Neural progenitor cell (in vitro differentiated cells): ENCODE measurements at regions not wholly inside any gene's neighbourhood (a gene's known extent, or its start where the extent isn't known, plus 50 kb on each side); places are given as distances from the start of the nearest gene placed in this dataset.
"Not testable (repeated sequence)": the region's sequence is repeated elsewhere in the genome, so short reads cannot be mapped to it uniquely, and the experiment has no call there.

Experiments
- DNase-seq: peaks from one replicate; pipeline ENCODE4 v3.0.0-alpha.2; 2016; ENCODE audit warnings: low spot score
- H2AFZ ChIP-seq: fragments of 200-600 bp; sonication (generic); replicated peaks from 2 replicates; pipeline ENCODE4 v1.6.1; 2016; ENCODE audit warnings: antibody characterized with exemption
- H3F3A ChIP-seq: fragments of 200-600 bp; sonication (generic); 2 replicates; pipeline ENCODE4 v1.6.1; 2016; ENCODE audit warnings: antibody characterized with exemption, low read depth
- H3K27ac ChIP-seq: fragments of 200-600 bp; sonication (generic); 2 replicates; pipeline ENCODE4 v1.5.1; 2016; ENCODE audit warnings: mild to moderate bottlenecking
- H3K27me3 ChIP-seq: fragments of 200-600 bp; sonication (generic); 2 replicates; pipeline ENCODE4 v1.6.1; 2016; ENCODE audit warnings: mild to moderate bottlenecking, moderate library complexity
- H3K36me3 ChIP-seq: fragments of 200-600 bp; sonication (generic); 2 replicates; pipeline ENCODE4 v1.5.1; 2016
- H3K4me1 ChIP-seq: fragments of 200-600 bp; sonication (generic); 2 replicates; pipeline ENCODE4 v1.6.1; 2016; ENCODE audit warnings: mixed run types
- H3K4me2 ChIP-seq: fragments of 200-600 bp; sonication (generic); 2 replicates; pipeline ENCODE4 v1.6.1; 2016
- H3K4me3 ChIP-seq: fragments of 200-600 bp; sonication (generic); 2 replicates; pipeline ENCODE4 v1.5.1; 2016
- H3K79me2 ChIP-seq: fragments of 200-600 bp; sonication (generic); 2 replicates; pipeline ENCODE4 v1.6.1; 2016; ENCODE audit warnings: low read depth
- H3K9ac ChIP-seq: fragments of 200-600 bp; sonication (generic); 2 replicates; pipeline ENCODE4 v1.6.1; 2016
- H3K9me3 ChIP-seq: fragments of 200-600 bp; sonication (generic); 2 replicates; pipeline ENCODE4 v1.5.1; 2016; ENCODE audit warnings: low read depth
- H4K20me1 ChIP-seq: fragments of 200-600 bp; sonication (generic); 2 replicates; pipeline ENCODE4 v1.6.1; 2016; ENCODE audit warnings: low read depth
- H3K27ac Mint-ChIP-seq: 3 replicates; pipeline ENCODE4 v1.8.0; 2021; ENCODE audit warnings: mixed read lengths
- H3K27me3 Mint-ChIP-seq: 2 replicates; pipeline ENCODE4 v1.8.0; 2022; ENCODE audit warnings: low read depth, mild to moderate bottlenecking, inconsistent platforms, moderate library complexity, mixed read lengths; ENCODE audit not compliant: insufficient read depth
- H3K36me3 Mint-ChIP-seq: 3 replicates; pipeline ENCODE4 v1.8.0; 2021; ENCODE audit warnings: mixed read lengths
- H3K4me1 Mint-ChIP-seq: 3 replicates; pipeline ENCODE4 v1.8.0; 2021; ENCODE audit warnings: mixed read lengths
- H3K4me3 Mint-ChIP-seq: 3 replicates; pipeline ENCODE4 v1.8.0; 2021; ENCODE audit warnings: mild to moderate bottlenecking, moderate library complexity, mixed read lengths
- H3K9me3 Mint-ChIP-seq: 3 replicates; pipeline ENCODE4 v1.8.0; 2020; ENCODE audit warnings: mixed read lengths
- EZH2 ChIP-seq: fragments of 200-600 bp; sonication (generic); IDR thresholded peaks from 2 replicates; pipeline ENCODE4 v1.6.1; 2017; ENCODE audit warnings: antibody characterized with exemption, mild to moderate bottlenecking, moderate library complexity
- EZH2phosphoT487 ChIP-seq: fragments of 200-600 bp; sonication (generic); IDR thresholded peaks from 2 replicates; pipeline ENCODE4 v1.6.1; 2017; ENCODE audit warnings: antibody characterized with exemption
- TF ChIP-seq, protein P1 (sequence below): fragments of 200-600 bp; sonication (generic); IDR thresholded peaks from 2 replicates; pipeline ENCODE4 v1.5.1; 2017; ENCODE audit warnings: antibody characterized with exemption, mild to moderate bottlenecking

DNA sequence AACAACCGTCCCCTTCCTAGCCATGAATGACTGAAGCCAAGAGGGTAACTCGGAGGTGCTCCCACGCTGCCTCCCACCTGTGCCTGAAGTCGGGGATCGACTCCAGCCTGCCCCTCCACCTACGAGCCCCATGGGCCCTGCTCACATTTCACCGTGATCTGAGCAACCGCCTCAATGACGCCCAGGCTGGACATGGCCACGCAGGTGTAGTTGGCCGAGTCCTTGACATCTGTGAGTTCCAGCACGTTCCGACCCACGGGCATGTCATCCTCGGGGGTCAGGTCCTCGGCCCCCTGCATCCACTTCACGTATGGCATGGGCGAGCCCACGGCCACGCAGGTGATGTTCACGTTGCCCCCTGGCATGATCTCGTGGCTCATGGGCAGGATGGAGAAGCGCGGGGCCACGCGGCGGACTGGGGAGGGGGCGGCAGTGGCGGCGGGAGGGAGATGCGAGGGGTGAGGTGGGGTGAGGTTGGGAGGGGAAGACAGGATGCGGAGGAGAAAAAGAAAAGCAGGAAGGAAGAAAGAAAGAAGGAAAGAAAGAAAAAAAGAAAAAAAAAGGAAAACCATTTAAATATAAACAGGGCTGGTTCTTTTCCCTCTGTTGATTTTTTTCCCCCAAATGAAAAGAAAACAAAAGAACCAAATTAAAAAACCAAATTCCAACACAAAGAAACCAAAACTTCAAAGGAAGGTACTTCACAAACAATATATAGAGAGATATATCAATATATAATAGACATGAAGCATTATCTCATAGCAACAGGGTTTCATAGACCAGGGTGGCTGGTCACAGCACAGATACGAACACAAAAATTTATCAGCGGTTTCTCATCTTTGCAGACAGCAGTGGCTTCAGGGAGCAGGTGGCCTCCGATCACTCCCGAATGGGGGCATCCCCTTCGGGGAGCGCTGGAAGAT is 94.7 kb downstream of the PTPRS start:
- DNase-seq = no peak
- no peak overlapping the region for H2AFZ ChIP-seq
- no peak overlapping the region for H3K9ac ChIP-seq
- H3K79me2 ChIP-seq = no peaks in the 10 kb centered on the region
- TF ChIP-seq EZH2 (no peak), EZH2phosphoT487 (no peak)
- no peak overlapping the region for H3K4me3 Mint-ChIP-seq
- H3K27ac Mint-ChIP-seq = peak overlapping the region; percentile 28
- H3K4me3 ChIP-seq = no peak overlapping the region
- H3K27me3 Mint-ChIP-seq = peaks cover 4% of the 10 kb centered on the region
- H4K20me1 ChIP-seq = peaks cover 24% of the 10 kb centered on the region
- H3K9me3 ChIP-seq = no peaks in the 10 kb centered on the region
- H3K36me3 Mint-ChIP-seq = peaks cover 22% of the 10 kb centered on the region
- H3K27me3 ChIP-seq = no peaks in the 10 kb centered on the region
- H3K4me1 ChIP-seq = no peaks in the 10 kb centered on the region
- peaks cover 5% of the 10 kb centered on the region for H3F3A ChIP-seq
- no peaks in the 10 kb centered on the region for H3K9me3 Mint-ChIP-seq
- no peak overlapping the region for H3K4me2 ChIP-seq
- peaks cover 8% of the 10 kb centered on the region for H3K4me1 Mint-ChIP-seq
- no peak overlapping the region for H3K27ac ChIP-seq
- peaks cover 7% of the 10 kb centered on the region for H3K36me3 ChIP-seq

DNA sequence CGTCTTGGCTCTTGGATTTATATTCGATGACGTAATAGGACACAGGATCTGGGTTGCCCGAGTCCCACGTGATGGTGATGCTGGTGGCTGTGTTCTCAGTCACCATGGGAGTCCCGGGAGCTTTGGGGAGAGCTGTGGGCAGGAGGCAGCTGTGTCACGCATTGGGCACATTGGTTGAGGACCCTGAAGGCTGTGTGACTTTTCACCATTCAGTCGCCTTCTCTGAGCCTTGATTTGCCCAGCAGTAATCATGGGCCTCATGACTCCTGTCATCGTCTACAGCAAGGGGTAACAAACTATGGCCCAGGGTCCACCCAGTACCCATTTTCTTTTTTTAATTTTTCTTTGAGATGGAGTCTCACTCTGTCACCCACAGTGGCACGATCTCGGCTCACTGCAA is 96.3 kb downstream of the PTPRS start:
- Histone ChIP-seq H3K9ac (no peak overlapping the region), H3K9me3 (no peaks in the 10 kb centered on the region), H4K20me1 (peaks cover 16% of the 10 kb centered on the region), H3K27ac (no peak overlapping the region), H3K4me2 (no peak overlapping the region), H2AFZ (no peak overlapping the region), H3F3A (no peaks in the 10 kb centered on the region), H3K4me1 (no peaks in the 10 kb centered on the region), H3K36me3 (peaks cover 11% of the 10 kb centered on the region), H3K4me3 (no peak overlapping the region), H3K27me3 (no peaks in the 10 kb centered on the region), H3K79me2 (no peaks in the 10 kb centered on the region)
- TF ChIP-seq EZH2 = no peak
- TF ChIP-seq, protein P1, sequence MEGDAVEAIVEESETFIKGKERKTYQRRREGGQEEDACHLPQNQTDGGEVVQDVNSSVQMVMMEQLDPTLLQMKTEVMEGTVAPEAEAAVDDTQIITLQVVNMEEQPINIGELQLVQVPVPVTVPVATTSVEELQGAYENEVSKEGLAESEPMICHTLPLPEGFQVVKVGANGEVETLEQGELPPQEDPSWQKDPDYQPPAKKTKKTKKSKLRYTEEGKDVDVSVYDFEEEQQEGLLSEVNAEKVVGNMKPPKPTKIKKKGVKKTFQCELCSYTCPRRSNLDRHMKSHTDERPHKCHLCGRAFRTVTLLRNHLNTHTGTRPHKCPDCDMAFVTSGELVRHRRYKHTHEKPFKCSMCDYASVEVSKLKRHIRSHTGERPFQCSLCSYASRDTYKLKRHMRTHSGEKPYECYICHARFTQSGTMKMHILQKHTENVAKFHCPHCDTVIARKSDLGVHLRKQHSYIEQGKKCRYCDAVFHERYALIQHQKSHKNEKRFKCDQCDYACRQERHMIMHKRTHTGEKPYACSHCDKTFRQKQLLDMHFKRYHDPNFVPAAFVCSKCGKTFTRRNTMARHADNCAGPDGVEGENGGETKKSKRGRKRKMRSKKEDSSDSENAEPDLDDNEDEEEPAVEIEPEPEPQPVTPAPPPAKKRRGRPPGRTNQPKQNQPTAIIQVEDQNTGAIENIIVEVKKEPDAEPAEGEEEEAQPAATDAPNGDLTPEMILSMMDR = no peak
- no peak for TF ChIP-seq EZH2phosphoT487
- Mint-ChIP-seq H3K4me3 (no peak overlapping the region), H3K36me3 (peaks cover 19% of the 10 kb centered on the region), H3K27me3 (peaks cover 4% of the 10 kb centered on the region), H3K4me1 (peaks cover 8% of the 10 kb centered on the region), H3K9me3 (no peaks in the 10 kb centered on the region), H3K27ac (no peak overlapping the region)
- DNase-seq = no peak

DNA sequence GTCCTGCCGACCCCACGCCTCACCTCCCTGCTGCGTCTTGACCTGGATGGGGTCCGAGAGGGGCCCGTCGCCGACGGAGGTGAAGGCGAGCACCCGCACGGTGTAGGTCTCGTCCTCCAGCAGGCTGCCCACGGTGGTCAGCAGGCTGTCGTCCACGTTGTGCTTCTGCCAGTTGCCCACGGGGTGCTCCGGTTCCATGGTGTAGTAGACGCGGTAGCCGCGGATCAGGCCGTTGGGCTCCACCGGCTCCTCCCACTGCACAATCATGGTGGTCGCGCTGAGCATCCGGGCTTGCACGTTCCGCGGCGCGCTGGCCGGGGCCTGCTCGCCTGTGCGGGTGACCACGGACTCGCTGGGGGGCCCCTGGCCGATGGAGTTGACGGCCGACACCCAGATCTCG is 96.7 kb downstream of the PTPRS start:
- Histone ChIP-seq H4K20me1 (peaks cover 13% of the 10 kb centered on the region), H3K27ac (no peak overlapping the region), H3K4me3 (no peak overlapping the region), H3F3A (no peaks in the 10 kb centered on the region), H3K9ac (no peak overlapping the region), H3K4me1 (no peaks in the 10 kb centered on the region), H3K9me3 (no peaks in the 10 kb centered on the region), H3K79me2 (no peaks in the 10 kb centered on the region), H2AFZ (no peak overlapping the region), H3K36me3 (peaks cover 12% of the 10 kb centered on the region), H3K27me3 (no peaks in the 10 kb centered on the region), H3K4me2 (no peak overlapping the region)
- H3K27me3 Mint-ChIP-seq = peaks cover 4% of the 10 kb centered on the region
- H3K4me3 Mint-ChIP-seq = no peak overlapping the region
- DNase-seq = no peak
- no peaks in the 10 kb centered on the region for H3K9me3 Mint-ChIP-seq
- peaks cover 22% of the 10 kb centered on the region for H3K36me3 Mint-ChIP-seq
- TF ChIP-seq EZH2 (no peak), EZH2phosphoT487 (no peak)
- TF ChIP-seq, protein P1 = no peak
- peaks cover 8% of the 10 kb centered on the region for H3K4me1 Mint-ChIP-seq
- no peak overlapping the region for H3K27ac Mint-ChIP-seq

DNA sequence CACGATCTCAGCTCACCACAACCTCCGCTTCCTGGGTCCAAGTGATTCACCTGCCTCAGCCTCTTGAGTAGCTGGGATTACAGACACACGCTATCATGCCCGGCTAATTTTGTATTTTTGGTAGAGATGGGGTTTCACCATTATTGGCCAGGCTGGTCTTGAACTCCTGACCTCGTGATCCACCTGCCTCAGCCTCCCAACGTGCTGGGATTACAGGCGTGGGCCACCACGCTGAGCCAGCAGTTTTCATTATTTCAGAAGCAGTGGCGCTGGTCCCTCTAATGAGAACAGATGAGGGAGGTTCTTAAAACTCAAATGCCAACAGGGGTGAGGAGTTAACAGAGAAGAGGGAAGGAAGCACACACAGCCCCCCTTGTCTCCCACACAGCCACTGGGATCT is 98.7 kb downstream of the PTPRS start:
- not testable (repeated sequence) for H4K20me1 ChIP-seq, H3K27me3 Mint-ChIP-seq, H3K9me3 Mint-ChIP-seq, DNase-seq, H3K27me3 ChIP-seq, H3K27ac Mint-ChIP-seq, H3K79me2 ChIP-seq, H3K4me3 Mint-ChIP-seq, H3K27ac ChIP-seq, H3K4me3 ChIP-seq, H3K9me3 ChIP-seq, H3F3A ChIP-seq, H3K4me1 ChIP-seq, H3K9ac ChIP-seq, H2AFZ ChIP-seq, H3K4me2 ChIP-seq, H3K4me1 Mint-ChIP-seq
- H3K36me3 Mint-ChIP-seq = peaks cover 22% of the 10 kb centered on the region
- peaks cover 12% of the 10 kb centered on the region for H3K36me3 ChIP-seq
